GM13976 (cell line): ENCODE measurements at regions not wholly inside any gene's neighbourhood (a gene's known extent, or its start where the extent isn't known, plus 50 kb on each side); places are given as distances from the start of the nearest gene placed in this dataset.

Experiments
- DNase-seq: peaks from one replicate; pipeline ENCODE4 v3.0.0; 2012; ENCODE audit warnings: low spot score
- in situ Hi-C: fragments of 300-500 bp; cut with MboI; formaldehyde crosslinking; loops from one replicate; pipeline ENCODE4 v1.12.0; 2022; ENCODE audit warnings: low sequenced_read_pairs, mixed read lengths, inconsistent platforms; ENCODE audit not compliant: unreplicated experiment
- TF ChIP-seq, protein P1 (sequence below): IDR thresholded peaks from 2 replicates; pipeline ENCODE4 v1.5.1; 2012; ENCODE audit warnings: borderline replicate concordance, mild to moderate bottlenecking; ENCODE audit not compliant: insufficient read depth; ENCODE audit errors: extremely low read depth, missing control alignments, control extremely low read depth

DNA sequence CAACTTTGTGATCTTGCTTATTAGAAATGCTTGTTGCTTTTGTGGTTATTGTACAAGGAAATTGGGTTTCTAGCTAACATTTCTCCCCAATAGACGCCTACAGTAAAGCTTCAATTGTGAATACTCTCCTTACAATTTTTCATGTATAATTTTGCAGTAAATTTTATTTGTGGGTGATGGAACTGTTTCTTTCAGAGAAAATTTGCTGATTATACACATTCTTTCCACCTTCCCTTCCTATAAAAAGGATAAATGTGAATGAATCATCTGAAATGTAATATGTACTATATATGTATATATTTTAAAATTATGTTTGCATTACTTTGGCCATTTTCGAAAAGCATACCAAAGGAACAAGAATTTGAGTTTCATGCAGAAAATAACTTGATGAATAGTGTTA is 162.7 kb upstream of the CRBN start:
- DNase-seq = no peak
- in situ Hi-C loops = no loop called here
- TF ChIP-seq, protein P1, sequence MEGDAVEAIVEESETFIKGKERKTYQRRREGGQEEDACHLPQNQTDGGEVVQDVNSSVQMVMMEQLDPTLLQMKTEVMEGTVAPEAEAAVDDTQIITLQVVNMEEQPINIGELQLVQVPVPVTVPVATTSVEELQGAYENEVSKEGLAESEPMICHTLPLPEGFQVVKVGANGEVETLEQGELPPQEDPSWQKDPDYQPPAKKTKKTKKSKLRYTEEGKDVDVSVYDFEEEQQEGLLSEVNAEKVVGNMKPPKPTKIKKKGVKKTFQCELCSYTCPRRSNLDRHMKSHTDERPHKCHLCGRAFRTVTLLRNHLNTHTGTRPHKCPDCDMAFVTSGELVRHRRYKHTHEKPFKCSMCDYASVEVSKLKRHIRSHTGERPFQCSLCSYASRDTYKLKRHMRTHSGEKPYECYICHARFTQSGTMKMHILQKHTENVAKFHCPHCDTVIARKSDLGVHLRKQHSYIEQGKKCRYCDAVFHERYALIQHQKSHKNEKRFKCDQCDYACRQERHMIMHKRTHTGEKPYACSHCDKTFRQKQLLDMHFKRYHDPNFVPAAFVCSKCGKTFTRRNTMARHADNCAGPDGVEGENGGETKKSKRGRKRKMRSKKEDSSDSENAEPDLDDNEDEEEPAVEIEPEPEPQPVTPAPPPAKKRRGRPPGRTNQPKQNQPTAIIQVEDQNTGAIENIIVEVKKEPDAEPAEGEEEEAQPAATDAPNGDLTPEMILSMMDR = no peak

DNA sequence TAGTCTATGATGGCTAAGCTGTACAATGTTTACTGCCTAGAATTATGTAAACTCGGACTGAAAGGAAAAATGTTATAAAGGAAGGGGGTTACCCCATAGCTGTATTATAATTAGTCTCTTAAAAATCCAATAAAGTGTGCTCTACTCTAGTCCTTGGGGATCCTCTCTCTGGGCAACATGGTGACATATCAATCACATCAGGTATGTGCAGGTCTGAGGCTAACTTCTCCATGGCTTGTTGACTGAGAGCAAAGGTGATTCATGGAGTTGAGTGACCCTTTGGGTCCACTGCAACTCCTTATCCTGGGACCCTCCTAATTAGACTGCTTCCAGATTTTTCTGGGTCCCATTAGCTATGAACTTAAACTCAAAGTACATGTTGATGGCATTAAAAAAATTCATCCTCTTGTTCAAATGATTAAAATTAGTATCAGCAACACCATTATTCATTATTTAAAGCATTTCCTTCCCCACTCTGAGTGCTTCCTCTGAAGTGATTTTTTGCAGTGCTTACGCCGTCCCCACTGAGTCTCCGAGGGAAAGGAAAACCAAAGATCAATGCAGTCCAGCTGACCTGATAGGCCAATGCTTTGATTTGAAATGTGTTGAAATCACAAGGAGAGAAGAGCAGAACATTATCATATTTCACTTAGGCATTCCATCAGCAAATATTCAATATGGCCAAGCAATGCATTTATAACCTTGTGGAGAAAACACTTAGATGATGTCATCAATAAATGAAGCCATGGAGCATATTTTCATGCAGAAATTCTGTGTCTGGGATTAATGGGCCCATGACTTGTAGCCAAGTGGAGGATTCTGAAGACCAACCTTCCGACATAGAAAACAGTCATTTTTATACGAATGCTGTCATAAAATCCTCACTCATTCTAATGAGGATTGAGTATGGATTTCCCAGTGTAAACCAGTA is 161.7 kb upstream of the CRBN start:
- no peak for DNase-seq
- TF ChIP-seq, protein P1 = no peak
- in situ Hi-C loops = no loop called here

DNA sequence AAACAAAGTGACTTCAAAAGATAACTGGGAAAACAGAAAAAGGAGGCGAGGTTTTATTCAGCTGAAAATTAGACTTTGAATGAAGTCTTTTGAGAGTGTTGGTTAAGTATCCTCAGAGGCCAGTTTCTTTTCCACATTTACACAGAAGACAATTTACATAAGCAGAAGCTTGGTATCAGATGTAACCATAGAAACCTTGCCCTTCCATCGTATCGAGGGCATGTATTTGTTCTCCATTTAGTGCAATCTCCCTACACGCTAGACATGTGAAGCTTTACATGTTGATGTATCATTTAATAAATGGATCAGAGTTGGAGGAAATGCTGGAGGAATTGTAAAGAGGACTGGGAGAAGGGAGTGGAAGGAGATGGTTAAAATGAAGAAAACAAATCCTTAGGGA is 161.0 kb upstream of the CRBN start:
- in situ Hi-C loops = no loop called here
- no peak for DNase-seq
- TF ChIP-seq, protein P1 = no peak

GRCh38 chr3:3335903-3336302 is 156.4 kb upstream of the CRBN start:
- in situ Hi-C loops = no loop called here
- TF ChIP-seq, protein P1 = no peak
- DNase-seq = no peak

DNA sequence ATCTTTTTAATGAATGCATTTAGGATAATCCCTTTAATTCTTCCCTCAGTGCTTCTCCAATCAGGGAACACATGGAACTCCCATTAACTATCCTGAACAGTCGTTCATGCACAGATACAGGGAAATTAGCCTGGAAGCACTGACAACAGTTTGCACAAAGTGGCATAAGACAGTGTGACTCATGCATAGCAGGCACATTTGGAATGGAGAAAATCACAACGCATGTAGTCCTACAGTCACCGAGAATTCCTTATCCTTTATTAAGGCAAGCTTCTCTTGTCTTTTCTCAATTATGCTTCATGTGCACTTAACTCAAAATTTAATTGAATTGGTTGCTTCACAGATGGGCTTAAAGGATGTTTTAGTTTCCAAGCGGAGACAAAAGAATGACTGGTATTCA is 155.0 kb upstream of the CRBN start:
- DNase-seq = no peak
- TF ChIP-seq, protein P1 = no peak
- in situ Hi-C loops = no loop called here

GRCh38 chr3:3333571-3333970 is 154.1 kb upstream of the CRBN start:
- DNase-seq = no peak
- in situ Hi-C loops = no loop called here
- TF ChIP-seq, protein P1 = no peak
